Suprapubic skin (tissue), 4 donors: ENCODE measurements at regions not wholly inside any gene's neighbourhood (a gene's known extent, or its start where the extent isn't known, plus 50 kb on each side); places are given as distances from the start of the nearest gene placed in this dataset.

Source experiments
- EP300 ChIP-seq: sonication (generic); formaldehyde crosslinking; IDR thresholded peaks from one replicate; pipeline ENCODE4 v1.6.1; 2017; ENCODE audit warnings: antibody characterized with exemption
- POLR2A ChIP-seq, 2 donors: fragments of 450-650 bp; IDR thresholded peaks; one replicate each; pipeline ENCODE4 v1.6.1; 2017; ENCODE audit warnings: antibody characterized with exemption in 2 of 2, mild to moderate bottlenecking in 2 of 2, moderate library complexity in 2 of 2
- POLR2AphosphoS5 ChIP-seq, 3 donors: sonication (generic); formaldehyde crosslinking; IDR thresholded peaks; one replicate each; pipeline ENCODE4 v1.6.1; 2017; ENCODE audit warnings: antibody characterized with exemption in 3 of 3
- TF ChIP-seq, protein P1 (sequence below), 2 donors: fragments of 200-600 bp in 1 of 2; fragments of 450-650 bp in 1 of 2; sonication (generic) in 1 of 2; IDR thresholded peaks; one replicate each; pipeline ENCODE4 v1.5.1; 2016 to 2019; ENCODE audit warnings: antibody characterized with exemption in 2 of 2, mild to moderate bottlenecking in 1 of 2, moderate library complexity in 1 of 2

DNA sequence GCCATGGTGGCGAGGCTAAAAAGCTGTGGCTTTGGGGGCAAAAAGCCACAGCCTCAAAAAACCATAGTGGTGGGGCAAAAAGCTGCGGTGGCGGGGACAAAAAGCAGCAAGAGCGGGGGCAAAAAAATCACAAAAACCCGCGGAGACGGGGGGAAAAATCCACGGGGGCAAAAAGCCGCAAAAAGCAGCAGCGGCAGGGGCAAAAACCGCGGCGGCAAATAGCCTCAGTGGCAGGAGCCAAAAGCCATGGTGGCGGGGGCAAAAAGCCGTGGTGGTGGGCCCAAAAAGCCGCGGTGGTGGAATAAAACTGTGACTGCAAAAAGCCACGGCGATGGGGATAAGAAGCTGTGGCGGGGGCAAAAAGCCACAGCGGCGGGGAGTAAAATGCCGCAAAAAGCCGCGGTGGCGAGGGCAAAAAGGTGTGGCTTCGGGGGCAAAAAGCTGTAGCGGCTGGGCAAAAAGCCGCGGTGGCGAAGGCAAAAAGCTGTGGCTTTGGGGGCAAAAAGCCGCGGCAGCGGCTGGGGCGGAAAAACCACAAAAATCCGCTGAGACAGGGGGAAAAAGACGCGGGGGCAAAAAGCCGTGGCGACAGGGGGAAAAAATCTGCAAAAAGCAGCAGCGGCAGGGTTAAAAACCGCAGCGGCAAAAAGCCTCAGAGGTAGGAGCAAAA lies 526.6 kb downstream of the ZNF33B start:
- TF ChIP-seq, protein P1, sequence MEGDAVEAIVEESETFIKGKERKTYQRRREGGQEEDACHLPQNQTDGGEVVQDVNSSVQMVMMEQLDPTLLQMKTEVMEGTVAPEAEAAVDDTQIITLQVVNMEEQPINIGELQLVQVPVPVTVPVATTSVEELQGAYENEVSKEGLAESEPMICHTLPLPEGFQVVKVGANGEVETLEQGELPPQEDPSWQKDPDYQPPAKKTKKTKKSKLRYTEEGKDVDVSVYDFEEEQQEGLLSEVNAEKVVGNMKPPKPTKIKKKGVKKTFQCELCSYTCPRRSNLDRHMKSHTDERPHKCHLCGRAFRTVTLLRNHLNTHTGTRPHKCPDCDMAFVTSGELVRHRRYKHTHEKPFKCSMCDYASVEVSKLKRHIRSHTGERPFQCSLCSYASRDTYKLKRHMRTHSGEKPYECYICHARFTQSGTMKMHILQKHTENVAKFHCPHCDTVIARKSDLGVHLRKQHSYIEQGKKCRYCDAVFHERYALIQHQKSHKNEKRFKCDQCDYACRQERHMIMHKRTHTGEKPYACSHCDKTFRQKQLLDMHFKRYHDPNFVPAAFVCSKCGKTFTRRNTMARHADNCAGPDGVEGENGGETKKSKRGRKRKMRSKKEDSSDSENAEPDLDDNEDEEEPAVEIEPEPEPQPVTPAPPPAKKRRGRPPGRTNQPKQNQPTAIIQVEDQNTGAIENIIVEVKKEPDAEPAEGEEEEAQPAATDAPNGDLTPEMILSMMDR (IDR thresholded peaks at IDR 0.05) = no peak
- TF ChIP-seq POLR2A (IDR thresholded peaks at IDR 0.05) = no peak
- TF ChIP-seq POLR2AphosphoS5 (IDR thresholded peaks at IDR 0.05) = no peak
- TF ChIP-seq EP300 = no peak
